ENCODE measurements at regions not wholly inside any gene's neighbourhood (a gene's known extent, or its start where the extent isn't known, plus 50 kb on each side); places are given as distances from the start of the nearest gene placed in this dataset.

GRCh38 chr3:154559623-154560022, 129.6 kb upstream of the GPR149 start:
- TF ChIP-seq SREBF2 (IDR thresholded peaks at IDR 0.05) (no peak), ZNF302 (CRISPR knock-in tag; IDR thresholded peaks at IDR 0.05) (no peak), BHLHE40 (IDR thresholded peaks at IDR 0.05; ENCODE audit: low read depth, low read length) (no peak), CTCF (IDR thresholded peaks at IDR 0.05) (no peak), SMC3 (IDR thresholded peaks at IDR 0.05) (no peak), POLR2A (IDR thresholded peaks at IDR 0.05; ENCODE audit: low read length) (no peak)

Measured in A549 (cell line).